Lower leg skin (tissue), 4 donors: ENCODE measurements at regions not wholly inside any gene's neighbourhood (a gene's known extent, or its start where the extent isn't known, plus 50 kb on each side); places are given as distances from the start of the nearest gene placed in this dataset.

ENCODE experiments used
- DNase-seq, 2 donors: peaks; one replicate each; pipeline ENCODE4 v3.0.0-alpha.2; 2019; ENCODE audit warnings: low spot score in 2 of 2
- H3K4me3 ChIP-seq: fragments of 200-600 bp; sonication (generic); 2 replicates; pipeline ENCODE4 v1.5.1; 2017; ENCODE audit warnings: mild to moderate bottlenecking, low read depth; ENCODE audit not compliant: poor library complexity, severe bottlenecking
- CTCF ChIP-seq, 3 donors: fragments of 450-650 bp; IDR thresholded peaks; one replicate each; pipeline ENCODE4 v1.5.1; 2016; ENCODE audit warnings: antibody characterized with exemption in 3 of 3, mild to moderate bottlenecking in 3 of 3, moderate library complexity in 2 of 3
- POLR2A ChIP-seq, 2 donors: fragments of 450-650 bp; IDR thresholded peaks; one replicate each; pipeline ENCODE4 v1.6.1; 2016 to 2017; ENCODE audit warnings: antibody characterized with exemption in 2 of 2, mild to moderate bottlenecking in 1 of 2, moderate library complexity in 1 of 2
- WGBS, 2 donors: methylation state at CpG; one replicate each; pipeline ENCODE4 v1.1.5; 2018; 5-methylcytosine and 5-hydroxymethylcytosine counted together
- intact Hi-C: fragments of 100-400 bp; cut with DNase I; formaldehyde crosslinking; loops from one replicate; pipeline ENCODE4 v1.15.0; 2023; ENCODE audit warnings: low total_unique reads

- H3K4me3 ChIP-seq: no peak overlapping the region
- intact Hi-C loops: no loop called here
- 88 to 95% methylated on average over 3 of the region's 3 CpGs for WGBS, 2 donors
- no peak for TF ChIP-seq CTCF (IDR thresholded peaks at IDR 0.05)
- TF ChIP-seq POLR2A (IDR thresholded peaks at IDR 0.05): no peak
- DNase-seq: no peak
These were observed 651.4 kb downstream of the IQCM start for GRCh38 chr4:149164282-149164681.

- no peak overlapping the region for H3K4me3 ChIP-seq
- no peak for TF ChIP-seq CTCF (IDR thresholded peaks at IDR 0.05)
- TF ChIP-seq POLR2A (IDR thresholded peaks at IDR 0.05): no peak
- intact Hi-C loops: no loop called here
- no peak for DNase-seq
These were observed 654.4 kb downstream of the IQCM start for GRCh38 chr4:149161247-149161646.

- TF ChIP-seq CTCF (IDR thresholded peaks at IDR 0.05) (no peak), POLR2A (IDR thresholded peaks at IDR 0.05) (no peak)
- WGBS, 2 donors: 84 to 89% methylated on average over 2 of the region's 2 CpGs
- intact Hi-C loops: no loop called here
- DNase-seq: no peak
- H3K4me3 ChIP-seq: no peak overlapping the region
These were observed 655.3 kb downstream of the IQCM start for GRCh38 chr4:149160370-149160769.

- WGBS, 2 donors: 23 to 43% methylated on average over 3 of the region's 3 CpGs
- intact Hi-C loops: no loop called here
These were observed 656.8 kb downstream of the IQCM start for GRCh38 chr4:149158817-149159216.

GRCh38 chr4:149145803-149146202 lies 669.8 kb downstream of the IQCM start:
- intact Hi-C loops: no loop called here
- no peak overlapping the region for H3K4me3 ChIP-seq
- no peak for TF ChIP-seq POLR2A (IDR thresholded peaks at IDR 0.05)
- TF ChIP-seq CTCF (IDR thresholded peaks at IDR 0.05): no peak
- 58 to 70% methylated on average over 2 of the region's 2 CpGs for WGBS, 2 donors
- DNase-seq: no peak

More at GRCh38 chr4:149158817-149159216, 656.8 kb downstream of the IQCM start:
- TF ChIP-seq CTCF (IDR thresholded peaks at IDR 0.05): no peak
- no peak for TF ChIP-seq POLR2A (IDR thresholded peaks at IDR 0.05)
- no peak for DNase-seq
- H3K4me3 ChIP-seq: no peak overlapping the region

- no peak for DNase-seq
- H3K4me3 ChIP-seq: no peak overlapping the region
- WGBS, 2 donors: 77 to 85% methylated on average over 1 of the region's 1 CpG
- intact Hi-C loops: no loop called here
- TF ChIP-seq CTCF (IDR thresholded peaks at IDR 0.05) (no peak), POLR2A (IDR thresholded peaks at IDR 0.05) (no peak)
These were observed 671.6 kb downstream of the IQCM start for GRCh38 chr4:149144060-149144459.
